MM.1S (cell line): ENCODE measurements at regions not wholly inside any gene's neighbourhood (a gene's known extent, or its start where the extent isn't known, plus 50 kb on each side); places are given as distances from the start of the nearest gene placed in this dataset.

Experiments
- DNase-seq: peaks from one replicate; pipeline ENCODE4 v3.0.0-alpha.2; 2015
- H2AFZ ChIP-seq: fragments of 300-600 bp; sonication (generic); 2 replicates; pipeline ENCODE4 v1.6.0; 2016; ENCODE audit warnings: antibody characterized with exemption, low read length
- H3F3A ChIP-seq: fragments of 300-600 bp; sonication (generic); 2 replicates; pipeline ENCODE4 v1.6.1; 2016; ENCODE audit warnings: mild to moderate bottlenecking, antibody characterized with exemption, low read length, moderate library complexity, mixed read lengths; ENCODE audit not compliant: insufficient read depth
- H3K27ac ChIP-seq: fragments of 300-600 bp; sonication (generic); 2 replicates; pipeline ENCODE4 v1.5.1; 2016; ENCODE audit warnings: mild to moderate bottlenecking, low read length
- H3K27me3 ChIP-seq: fragments of 300-600 bp; sonication (generic); replicated peaks from 2 replicates; pipeline ENCODE4 v1.6.0; 2016; ENCODE audit warnings: low read length; ENCODE audit not compliant: insufficient read depth
- H3K36me3 ChIP-seq: fragments of 300-600 bp; sonication (generic); replicated peaks from 2 replicates; pipeline ENCODE4 v1.6.1; 2016; ENCODE audit warnings: mild to moderate bottlenecking, low read length, mixed read lengths; ENCODE audit not compliant: insufficient read depth
- H3K4me1 ChIP-seq: fragments of 300-600 bp; sonication (generic); 2 replicates; pipeline ENCODE4 v1.6.1; 2016; ENCODE audit warnings: low read length, mixed read lengths
- H3K4me2 ChIP-seq: fragments of 300-600 bp; sonication (generic); 2 replicates; pipeline ENCODE4 v1.6.0; 2016; ENCODE audit warnings: low read depth, low read length
- H3K4me3 ChIP-seq: fragments of 300-600 bp; sonication (generic); 2 replicates; pipeline ENCODE4 v1.5.1; 2016; ENCODE audit warnings: low read length, mixed read lengths
- H3K79me2 ChIP-seq: fragments of 300-600 bp; sonication (generic); 2 replicates; pipeline ENCODE4 v1.6.1; 2016; ENCODE audit warnings: mixed run types, low read length, mixed read lengths
- H3K9ac ChIP-seq: fragments of 300-600 bp; sonication (generic); 2 replicates; pipeline ENCODE4 v1.6.1; 2016; ENCODE audit warnings: low read length, mixed read lengths
- H3K9me2 ChIP-seq: fragments of 300-600 bp; sonication (generic); replicated peaks from 2 replicates; pipeline ENCODE4 v1.6.1; 2016; ENCODE audit warnings: mild to moderate bottlenecking, low read length, mixed read lengths; ENCODE audit not compliant: insufficient read depth
- H3K9me3 ChIP-seq: fragments of 300-600 bp; sonication (generic); replicated peaks from 2 replicates; pipeline ENCODE4 v1.6.1; 2016; ENCODE audit warnings: mild to moderate bottlenecking, low read length, mixed read lengths; ENCODE audit not compliant: insufficient read depth
- H4K20me1 ChIP-seq: fragments of 300-600 bp; sonication (generic); 2 replicates; pipeline ENCODE4 v1.6.1; 2016; ENCODE audit warnings: mild to moderate bottlenecking, low read length, moderate library complexity, mixed read lengths; ENCODE audit not compliant: insufficient read depth
- EZH2 ChIP-seq: fragments of 300-600 bp; sonication (generic); optimal IDR thresholded peaks from 2 replicates; pipeline ENCODE3; 2017; ENCODE audit warnings: low read depth, mild to moderate bottlenecking, antibody characterized with exemption, low read length, mixed read lengths
- EZH2phosphoT487 ChIP-seq: fragments of 300-600 bp; sonication (generic); IDR thresholded peaks from 2 replicates; pipeline ENCODE4 v1.6.1; 2018; ENCODE audit warnings: antibody characterized with exemption, low read length
- TF ChIP-seq, protein P1 (sequence below): fragments of 300-600 bp; sonication (generic); IDR thresholded peaks from 2 replicates; pipeline ENCODE4 v1.5.1; 2016; ENCODE audit warnings: antibody characterized with exemption, low read length, mixed read lengths

GRCh38 chr1:234922987-234923386 is 205.7 kb downstream of the TOMM20 start:
- H3K4me3 ChIP-seq: no peak overlapping the region
- H3K9me3 ChIP-seq: no peaks in the 10 kb centered on the region
- H3K36me3 ChIP-seq: no peaks in the 10 kb centered on the region
- no peaks in the 10 kb centered on the region for H3K27me3 ChIP-seq
- no peaks in the 10 kb centered on the region for H3K79me2 ChIP-seq
- no peak for DNase-seq
- peaks cover 17% of the 10 kb centered on the region for H3K4me1 ChIP-seq
- no peaks in the 10 kb centered on the region for H3K9me2 ChIP-seq
- TF ChIP-seq EZH2: no peak
- no peak for TF ChIP-seq EZH2phosphoT487
- TF ChIP-seq, protein P1, sequence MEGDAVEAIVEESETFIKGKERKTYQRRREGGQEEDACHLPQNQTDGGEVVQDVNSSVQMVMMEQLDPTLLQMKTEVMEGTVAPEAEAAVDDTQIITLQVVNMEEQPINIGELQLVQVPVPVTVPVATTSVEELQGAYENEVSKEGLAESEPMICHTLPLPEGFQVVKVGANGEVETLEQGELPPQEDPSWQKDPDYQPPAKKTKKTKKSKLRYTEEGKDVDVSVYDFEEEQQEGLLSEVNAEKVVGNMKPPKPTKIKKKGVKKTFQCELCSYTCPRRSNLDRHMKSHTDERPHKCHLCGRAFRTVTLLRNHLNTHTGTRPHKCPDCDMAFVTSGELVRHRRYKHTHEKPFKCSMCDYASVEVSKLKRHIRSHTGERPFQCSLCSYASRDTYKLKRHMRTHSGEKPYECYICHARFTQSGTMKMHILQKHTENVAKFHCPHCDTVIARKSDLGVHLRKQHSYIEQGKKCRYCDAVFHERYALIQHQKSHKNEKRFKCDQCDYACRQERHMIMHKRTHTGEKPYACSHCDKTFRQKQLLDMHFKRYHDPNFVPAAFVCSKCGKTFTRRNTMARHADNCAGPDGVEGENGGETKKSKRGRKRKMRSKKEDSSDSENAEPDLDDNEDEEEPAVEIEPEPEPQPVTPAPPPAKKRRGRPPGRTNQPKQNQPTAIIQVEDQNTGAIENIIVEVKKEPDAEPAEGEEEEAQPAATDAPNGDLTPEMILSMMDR: no peak
- no peak overlapping the region for H2AFZ ChIP-seq
- no peak overlapping the region for H3K27ac ChIP-seq
- no peaks in the 10 kb centered on the region for H4K20me1 ChIP-seq
- H3F3A ChIP-seq: peaks cover 15% of the 10 kb centered on the region
- no peak overlapping the region for H3K4me2 ChIP-seq
- no peak overlapping the region for H3K9ac ChIP-seq

DNA sequence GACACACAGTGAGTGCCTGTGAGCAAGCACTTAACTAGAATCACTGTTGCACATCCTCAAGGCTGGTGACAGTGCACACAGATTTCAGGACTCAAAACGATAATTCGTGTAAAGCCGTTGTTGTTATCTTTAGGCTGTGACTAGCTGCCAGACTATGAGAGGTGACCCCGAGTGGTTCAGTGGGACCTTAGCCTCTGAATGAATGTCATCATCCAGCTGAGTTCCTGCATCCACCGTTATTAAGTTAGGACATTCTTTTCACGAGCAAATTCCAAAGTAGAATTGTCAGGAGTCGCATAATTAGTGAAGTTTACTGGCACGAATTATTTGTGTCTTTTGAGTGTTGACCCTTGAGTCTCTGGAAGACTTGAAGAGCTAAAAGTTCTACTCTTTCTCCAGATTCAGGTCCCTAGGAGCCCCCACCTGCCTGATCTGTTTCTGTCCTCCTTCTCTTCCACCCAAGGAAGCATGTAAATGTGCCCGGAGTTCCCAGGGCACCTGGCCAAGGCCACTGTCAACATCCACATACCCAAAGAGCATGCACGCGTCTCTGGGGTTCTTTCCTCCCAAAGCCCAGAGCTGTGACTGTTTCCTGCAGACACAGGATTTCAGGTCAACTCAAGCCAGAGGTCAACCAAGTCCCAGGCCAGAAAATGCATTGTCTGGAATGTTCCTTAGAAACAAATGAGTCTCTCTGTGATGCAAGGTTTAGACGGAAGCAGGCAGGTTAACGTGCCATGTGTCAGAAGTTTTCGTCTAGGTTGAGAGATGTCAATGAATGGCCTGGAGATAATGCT is 207.2 kb downstream of the TOMM20 start:
- Histone ChIP-seq H3K4me1 (peaks cover 10% of the 10 kb centered on the region), H3K36me3 (no peaks in the 10 kb centered on the region), H3K4me3 (no peak overlapping the region), H3K79me2 (no peaks in the 10 kb centered on the region), H3K27me3 (no peaks in the 10 kb centered on the region), H3K4me2 (no peak overlapping the region), H2AFZ (no peak overlapping the region), H3K9ac (no peak overlapping the region), H3K27ac (no peak overlapping the region), H3F3A (peaks cover 9% of the 10 kb centered on the region), H4K20me1 (no peaks in the 10 kb centered on the region), H3K9me2 (no peaks in the 10 kb centered on the region), H3K9me3 (no peaks in the 10 kb centered on the region)
- TF ChIP-seq, protein P1: no peak
- TF ChIP-seq EZH2phosphoT487: no peak
- TF ChIP-seq EZH2: no peak
- no peak for DNase-seq

GRCh38 chr1:234920843-234921140 is 207.8 kb downstream of the TOMM20 start:
- H3K9me3 ChIP-seq: no peaks in the 10 kb centered on the region
- H3K4me3 ChIP-seq: no peak overlapping the region
- no peak for TF ChIP-seq EZH2phosphoT487
- no peak for TF ChIP-seq EZH2
- TF ChIP-seq, protein P1: no peak
- no peak overlapping the region for H2AFZ ChIP-seq
- H3K27ac ChIP-seq: no peak overlapping the region
- H3K79me2 ChIP-seq: no peaks in the 10 kb centered on the region
- H3K4me2 ChIP-seq: no peak overlapping the region
- DNase-seq: no peak
- no peaks in the 10 kb centered on the region for H3K9me2 ChIP-seq
- H3K36me3 ChIP-seq: no peaks in the 10 kb centered on the region
- no peaks in the 10 kb centered on the region for H4K20me1 ChIP-seq
- 0 out of 2 replicates have a peak, but pooled peaks cover 4% of the 10 kb centered on the region for H3F3A ChIP-seq
- H3K4me1 ChIP-seq: peaks cover 3% of the 10 kb centered on the region
- no peaks in the 10 kb centered on the region for H3K27me3 ChIP-seq
- H3K9ac ChIP-seq: no peak overlapping the region
